GM12873 (cell line): ENCODE measurements at regions not wholly inside any gene's neighbourhood (a gene's known extent, or its start where the extent isn't known, plus 50 kb on each side); places are given as distances from the start of the nearest gene placed in this dataset.

ENCODE experiments used
- TF ChIP-seq, protein P1 (sequence below): IDR thresholded peaks from 2 replicates; pipeline ENCODE4 v1.5.1; 2012; ENCODE audit warnings: low read depth, mild to moderate bottlenecking, moderate library complexity, low read length, control low read depth; ENCODE audit not compliant: insufficient read depth; ENCODE audit errors: missing control alignments

DNA sequence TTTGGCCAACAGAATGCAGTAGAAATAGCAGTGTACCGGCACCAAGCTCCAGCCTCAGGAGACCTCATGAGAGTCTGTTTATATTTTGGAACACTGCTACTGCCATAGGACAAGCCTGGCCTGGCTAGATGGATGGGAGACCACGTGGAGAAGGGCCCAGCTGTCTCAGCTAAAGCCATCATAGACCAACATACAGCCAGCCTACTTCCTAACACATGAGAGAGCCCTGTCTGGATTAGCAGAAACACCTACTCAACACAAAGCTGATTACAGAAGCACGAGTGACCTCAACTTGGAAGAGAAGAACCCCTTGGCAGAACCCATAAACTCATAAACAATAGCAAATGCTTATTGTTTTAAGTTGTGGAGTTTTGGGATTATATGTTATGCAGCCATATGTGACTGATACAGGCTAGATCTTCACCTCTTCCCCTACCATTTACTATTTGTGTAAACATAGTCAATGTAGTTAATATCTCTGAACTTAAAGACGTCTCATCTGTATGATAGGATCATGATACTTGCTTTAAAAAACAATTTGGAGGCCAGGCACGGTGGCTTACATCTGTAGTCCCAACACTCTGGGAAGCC, 199.4 kb upstream of the ZNF217 start:
- TF ChIP-seq, protein P1, sequence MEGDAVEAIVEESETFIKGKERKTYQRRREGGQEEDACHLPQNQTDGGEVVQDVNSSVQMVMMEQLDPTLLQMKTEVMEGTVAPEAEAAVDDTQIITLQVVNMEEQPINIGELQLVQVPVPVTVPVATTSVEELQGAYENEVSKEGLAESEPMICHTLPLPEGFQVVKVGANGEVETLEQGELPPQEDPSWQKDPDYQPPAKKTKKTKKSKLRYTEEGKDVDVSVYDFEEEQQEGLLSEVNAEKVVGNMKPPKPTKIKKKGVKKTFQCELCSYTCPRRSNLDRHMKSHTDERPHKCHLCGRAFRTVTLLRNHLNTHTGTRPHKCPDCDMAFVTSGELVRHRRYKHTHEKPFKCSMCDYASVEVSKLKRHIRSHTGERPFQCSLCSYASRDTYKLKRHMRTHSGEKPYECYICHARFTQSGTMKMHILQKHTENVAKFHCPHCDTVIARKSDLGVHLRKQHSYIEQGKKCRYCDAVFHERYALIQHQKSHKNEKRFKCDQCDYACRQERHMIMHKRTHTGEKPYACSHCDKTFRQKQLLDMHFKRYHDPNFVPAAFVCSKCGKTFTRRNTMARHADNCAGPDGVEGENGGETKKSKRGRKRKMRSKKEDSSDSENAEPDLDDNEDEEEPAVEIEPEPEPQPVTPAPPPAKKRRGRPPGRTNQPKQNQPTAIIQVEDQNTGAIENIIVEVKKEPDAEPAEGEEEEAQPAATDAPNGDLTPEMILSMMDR = no peak

DNA sequence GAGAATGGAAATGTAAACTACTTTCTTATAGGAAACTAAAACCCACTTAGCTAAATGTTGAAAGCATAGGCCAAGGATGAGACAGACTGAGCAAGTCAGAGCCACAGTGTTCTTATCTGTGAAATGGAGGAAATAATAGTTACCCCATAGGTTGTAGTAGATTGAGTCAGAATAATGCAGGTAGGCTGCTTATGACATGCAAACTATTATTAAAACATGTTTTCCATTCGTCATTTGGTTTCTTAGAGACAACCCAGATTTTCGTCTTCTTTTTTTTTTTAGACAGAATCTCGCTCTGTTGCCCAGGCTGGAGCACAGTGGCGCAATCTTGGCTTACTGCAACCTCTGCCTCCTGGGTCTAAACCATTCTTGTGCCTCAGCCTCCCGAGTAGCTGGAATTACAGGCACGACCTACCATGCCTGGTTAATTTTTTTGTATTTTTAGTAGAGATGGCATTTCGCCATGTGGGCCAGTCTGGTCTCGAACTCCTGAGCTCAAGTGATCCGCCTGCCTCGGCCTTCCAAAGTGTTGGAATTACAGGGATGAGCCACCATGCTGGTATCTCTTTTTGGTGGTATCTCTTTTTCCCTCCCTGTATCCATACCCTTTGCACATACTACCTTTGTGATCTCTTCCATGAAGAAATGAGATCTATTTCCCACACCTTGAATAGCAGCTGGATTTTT, 196.5 kb upstream of the ZNF217 start:
- TF ChIP-seq, protein P1 = no peak

DNA sequence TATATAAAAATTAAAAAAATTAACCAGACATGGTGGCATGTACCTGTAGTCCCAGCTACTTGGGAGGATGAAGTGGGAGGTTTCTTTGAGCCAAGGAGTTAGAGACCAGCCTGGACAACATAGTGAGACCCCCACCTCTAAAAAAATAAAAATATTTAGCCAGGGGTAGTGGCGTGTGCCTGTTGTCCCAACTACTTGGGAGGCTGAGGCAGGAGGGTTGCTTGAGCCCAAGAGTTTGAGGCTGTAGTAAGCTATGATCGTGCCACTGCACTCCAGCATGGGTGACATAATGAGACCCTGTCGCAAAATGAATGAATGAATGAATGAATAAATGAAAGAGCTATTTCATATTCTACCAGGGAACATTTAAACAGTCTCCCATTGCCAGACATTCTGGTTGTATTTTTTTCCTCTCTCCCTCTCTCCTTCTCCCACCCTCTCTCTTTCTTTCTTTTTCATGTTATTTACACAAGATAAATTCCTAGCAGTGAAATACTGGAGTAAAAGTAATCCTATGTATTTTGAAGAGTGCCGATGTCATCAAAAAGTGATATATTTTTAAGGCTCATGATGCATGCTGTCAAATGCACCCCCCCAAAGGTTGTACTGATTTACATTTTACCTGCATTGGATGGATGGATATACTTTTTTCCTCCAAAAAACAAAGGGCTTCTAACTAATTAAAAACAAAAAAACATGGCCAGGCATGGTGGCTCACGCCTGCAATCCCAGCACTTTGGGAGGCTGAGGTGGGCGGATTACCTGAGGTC, 194.8 kb upstream of the ZNF217 start:
- TF ChIP-seq, protein P1 = no peak

DNA sequence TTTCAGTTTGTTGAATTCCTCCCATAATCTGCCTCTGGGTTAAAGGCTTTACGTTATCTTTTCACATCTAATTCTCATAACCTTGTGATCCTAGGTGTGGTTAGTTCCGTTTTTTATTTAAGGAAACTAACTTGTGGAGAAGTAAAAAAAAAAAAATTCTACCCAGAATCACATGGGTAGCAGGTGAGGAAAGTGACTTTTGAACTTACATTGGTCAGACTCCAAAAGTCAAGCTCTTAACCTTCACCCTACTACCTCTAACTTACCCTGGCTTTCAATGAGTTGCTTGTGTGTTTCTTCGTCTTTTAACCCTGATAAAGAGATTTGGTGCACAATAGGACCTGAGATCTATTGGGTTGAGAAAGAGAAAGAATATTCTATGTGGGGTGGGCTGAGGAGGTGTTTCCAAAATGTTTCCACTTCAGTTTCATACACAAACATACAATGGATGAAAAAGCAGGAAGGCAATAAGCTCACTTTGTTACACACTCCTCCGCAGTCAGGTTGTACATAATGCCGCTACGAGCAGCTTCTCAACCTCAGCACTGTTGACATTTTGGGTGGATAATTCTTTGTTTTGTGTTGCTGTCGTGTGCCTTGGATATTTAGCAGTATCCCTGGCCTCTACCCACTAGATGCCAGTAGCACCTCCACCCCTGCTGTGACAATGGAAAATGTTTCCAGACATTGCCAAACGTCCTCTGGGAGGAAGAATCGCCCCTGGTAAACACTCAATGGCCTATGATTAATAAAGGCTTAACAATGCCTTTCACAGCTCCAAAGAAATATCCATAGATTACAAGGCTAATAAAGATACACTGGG, 193.0 kb upstream of the ZNF217 start:
- TF ChIP-seq, protein P1 = no peak

DNA sequence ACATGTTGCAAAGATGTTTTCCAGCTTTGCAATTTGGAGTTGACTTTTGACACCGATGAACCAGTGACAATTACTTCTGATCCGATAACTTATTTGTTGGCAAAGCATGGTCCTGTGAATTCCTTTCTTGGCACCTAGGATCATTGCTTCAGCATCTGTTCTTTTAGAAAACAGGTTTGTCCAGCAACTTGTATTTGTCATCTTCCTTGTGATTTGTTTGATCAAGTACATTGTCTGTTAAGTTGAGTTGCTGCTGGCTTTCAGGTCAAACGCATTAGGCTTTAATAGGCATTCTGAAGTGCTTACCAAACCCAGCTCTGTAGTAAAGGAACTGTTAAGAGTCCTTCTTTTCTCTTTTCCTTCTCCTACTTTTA, 192.4 kb upstream of the ZNF217 start:
- TF ChIP-seq, protein P1 = no peak

DNA sequence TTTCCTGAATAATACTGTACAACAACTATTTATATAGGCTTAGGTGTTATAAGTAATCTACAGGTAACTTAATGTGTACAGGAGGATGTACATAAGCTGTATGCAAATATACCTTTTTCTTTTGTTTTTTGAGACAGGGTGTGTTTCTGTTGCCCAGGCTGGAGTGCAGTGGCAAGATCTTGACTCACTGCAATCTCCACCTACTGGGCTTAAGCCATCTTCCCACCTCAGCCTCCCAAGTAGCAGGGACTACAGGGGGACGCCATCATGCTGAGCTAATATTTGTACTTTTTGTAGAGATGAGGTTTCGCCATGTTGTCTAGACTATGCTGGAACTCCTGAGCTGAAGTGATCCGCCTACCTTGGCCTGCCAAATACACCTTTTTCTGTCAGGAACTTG, 191.7 kb upstream of the ZNF217 start:
- TF ChIP-seq, protein P1 = no peak
